ENCODE measurements at regions not wholly inside any gene's neighbourhood (a gene's known extent, or its start where the extent isn't known, plus 50 kb on each side); places are given as distances from the start of the nearest gene placed in this dataset.

- no peak for TF ChIP-seq CTCF (IDR thresholded peaks at IDR 0.05)
- no peak for TF ChIP-seq POLR2A (IDR thresholded peaks at IDR 0.05)
These were observed 191.4 kb upstream of the SDK2 start for GRCh38 chr17:73835605-73836004.

Measured in transverse colon (tissue), 3 donors.